ENCODE measurements at regions not wholly inside any gene's neighbourhood (a gene's known extent, or its start where the extent isn't known, plus 50 kb on each side); places are given as distances from the start of the nearest gene placed in this dataset.

- DNase-seq (ENCODE audit: low spot score in 2 of 2), result no peak
- H3K9me3 ChIP-seq, result no peaks in the 10 kb centered on the region
- TF ChIP-seq POLR2AphosphoS5 (IDR thresholded peaks at IDR 0.05), result no peak
- no peak for TF ChIP-seq CTCF (IDR thresholded peaks at IDR 0.05)
- no peak for TF ChIP-seq EP300 (IDR thresholded peaks at IDR 0.05)
- no peak for TF ChIP-seq POLR2A (IDR thresholded peaks at IDR 0.05)
- H3K4me3 ChIP-seq, result no peak overlapping the region
- no peak overlapping the region for H3K27ac ChIP-seq
- WGBS, result 89% methylated on average over 2 of the region's 2 CpGs
- H3K27me3 ChIP-seq, result peaks cover 36% of the 10 kb centered on the region
- no peaks in the 10 kb centered on the region for H3K4me1 ChIP-seq
- no peaks in the 10 kb centered on the region for H3K36me3 ChIP-seq
These were observed 416.8 kb upstream of the CCL2 start for GRCh38 chr17:33838281-33838680.

GRCh38 chr17:33847900-33848299 lies 407.2 kb upstream of the CCL2 start:
- no peak overlapping the region for H3K27ac ChIP-seq
- no peaks in the 10 kb centered on the region for H3K9me3 ChIP-seq
- peaks cover 4% of the 10 kb centered on the region for H3K27me3 ChIP-seq
- DNase-seq (ENCODE audit: low spot score in 2 of 2), result no peak
- TF ChIP-seq POLR2A (IDR thresholded peaks at IDR 0.05) (no peak), CTCF (IDR thresholded peaks at IDR 0.05) (no peak), POLR2AphosphoS5 (IDR thresholded peaks at IDR 0.05) (no peak), EP300 (IDR thresholded peaks at IDR 0.05) (no peak)
- WGBS, result 22% methylated on average over 4 of the region's 4 CpGs
- no peaks in the 10 kb centered on the region for H3K36me3 ChIP-seq
- H3K4me3 ChIP-seq, result no peak overlapping the region
- H3K4me1 ChIP-seq, result no peaks in the 10 kb centered on the region

DNA sequence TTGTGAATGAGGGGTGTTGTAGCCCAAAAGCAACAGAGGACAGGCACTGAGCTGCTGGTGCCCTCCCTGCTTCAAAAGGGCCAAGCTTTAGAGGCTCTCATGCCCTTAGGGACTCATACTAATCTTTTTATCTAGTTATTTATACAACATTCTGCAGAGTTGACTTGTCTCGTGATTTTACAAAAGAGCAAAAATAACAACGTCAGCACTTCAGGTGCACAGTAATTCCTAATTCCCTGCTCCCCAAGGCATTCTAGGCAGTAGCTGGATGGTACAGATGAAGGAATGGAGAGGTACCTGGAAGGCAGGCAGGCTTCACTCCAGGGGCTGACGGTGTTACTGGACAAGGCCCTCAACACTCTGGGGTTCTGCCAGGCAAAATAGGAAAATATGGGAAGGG lies 406.7 kb upstream of the CCL2 start:
- no peak for DNase-seq (ENCODE audit: low spot score in 2 of 2)
- TF ChIP-seq POLR2AphosphoS5 (IDR thresholded peaks at IDR 0.05), result no peak
- TF ChIP-seq CTCF (IDR thresholded peaks at IDR 0.05), result no peak
- TF ChIP-seq POLR2A (IDR thresholded peaks at IDR 0.05), result no peak
- no peak for TF ChIP-seq EP300 (IDR thresholded peaks at IDR 0.05)
- Histone ChIP-seq H3K4me3 (no peak overlapping the region), H3K27ac (no peak overlapping the region), H3K9me3 (no peaks in the 10 kb centered on the region), H3K27me3 (peaks cover 2% of the 10 kb centered on the region), H3K36me3 (no peaks in the 10 kb centered on the region), H3K4me1 (no peaks in the 10 kb centered on the region)
- WGBS, result 48% methylated on average over 3 of the region's 3 CpGs

DNA sequence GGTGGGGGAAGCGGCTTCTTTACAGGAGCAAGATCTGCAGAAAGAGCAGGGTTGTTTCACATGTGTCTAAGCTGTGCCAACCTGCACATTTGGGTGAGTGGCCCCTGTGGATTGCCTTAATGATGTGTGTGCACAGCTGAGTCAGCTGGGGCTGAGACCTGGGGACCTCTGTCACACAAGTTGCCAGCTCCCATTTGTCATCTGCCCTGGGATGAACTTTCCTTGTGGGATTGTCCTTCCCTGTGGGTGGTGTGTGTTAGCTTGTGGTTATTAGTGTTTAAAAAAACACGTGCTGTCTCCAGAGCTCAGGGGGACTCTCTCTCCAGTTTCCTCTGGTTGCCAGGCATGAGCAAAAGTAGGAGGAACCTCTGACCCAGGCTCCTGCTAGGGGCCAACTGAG lies 400.5 kb upstream of the CCL2 start:
- DNase-seq (ENCODE audit: low spot score in 2 of 2), result no peak
- Histone ChIP-seq H3K36me3 (no peaks in the 10 kb centered on the region), H3K4me3 (no peak overlapping the region), H3K27ac (no peak overlapping the region), H3K27me3 (peaks cover 18% of the 10 kb centered on the region), H3K4me1 (no peaks in the 10 kb centered on the region), H3K9me3 (no peaks in the 10 kb centered on the region)
- 80% methylated on average over 2 of the region's 2 CpGs for WGBS
- TF ChIP-seq POLR2A (IDR thresholded peaks at IDR 0.05), result no peak
- TF ChIP-seq EP300 (IDR thresholded peaks at IDR 0.05), result no peak
- TF ChIP-seq CTCF (IDR thresholded peaks at IDR 0.05), result no peak
- TF ChIP-seq POLR2AphosphoS5 (IDR thresholded peaks at IDR 0.05), result no peak

- Histone ChIP-seq H3K4me3 (no peak overlapping the region), H3K36me3 (no peaks in the 10 kb centered on the region), H3K9me3 (no peaks in the 10 kb centered on the region), H3K27me3 (peaks cover 26% of the 10 kb centered on the region), H3K4me1 (no peaks in the 10 kb centered on the region), H3K27ac (no peak overlapping the region)
- 54% methylated on average over 5 of the region's 6 CpGs for WGBS
- TF ChIP-seq CTCF (IDR thresholded peaks at IDR 0.05), result no peak
- TF ChIP-seq POLR2A (IDR thresholded peaks at IDR 0.05), result no peak
- no peak for TF ChIP-seq POLR2AphosphoS5 (IDR thresholded peaks at IDR 0.05)
- TF ChIP-seq EP300 (IDR thresholded peaks at IDR 0.05), result no peak
- no peak for DNase-seq (ENCODE audit: low spot score in 2 of 2)
These were observed 397.0 kb upstream of the CCL2 start for GRCh38 chr17:33858121-33858520.
